ENCODE measurements at regions not wholly inside any gene's neighbourhood (a gene's known extent, or its start where the extent isn't known, plus 50 kb on each side); places are given as distances from the start of the nearest gene placed in this dataset.

DNA sequence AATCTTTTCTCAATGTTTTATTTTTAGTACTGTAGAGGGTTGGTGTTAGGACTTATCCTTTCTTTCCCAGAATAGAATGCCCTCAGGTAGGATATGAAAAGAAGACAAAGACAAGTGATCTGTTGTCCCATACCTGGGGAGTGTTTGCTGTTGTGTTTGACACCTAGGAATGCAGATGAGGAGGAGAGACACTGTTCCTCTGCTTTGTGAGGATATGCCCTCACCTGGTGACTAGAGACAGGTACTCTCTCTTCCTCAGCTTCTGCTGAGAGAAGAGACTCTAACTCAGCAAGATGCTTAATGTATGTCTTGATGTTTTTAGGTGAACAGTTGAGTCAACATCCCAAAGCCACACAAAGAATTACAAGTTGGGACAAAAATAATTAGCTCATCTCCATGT is 468.4 kb downstream of the PRR16 start:
- Histone ChIP-seq H3K4me1 (no peaks in the 10 kb centered on the region), H3K4me3 (no peak overlapping the region), H3K9me3 (no peaks in the 10 kb centered on the region), H3K27ac (no peak overlapping the region), H3K4me2 (no peak overlapping the region)
- no peak for ATAC-seq
- no peak for DNase-seq (ENCODE audit: low read depth in 1 of 2, low spot score in 1 of 2)
- no peak for TF ChIP-seq ZNF302 (CRISPR knock-in tag; IDR thresholded peaks at IDR 0.05)
- POLR2A ChIA-PET, result no interaction called here
- no peak for FAIRE-seq
- CTCF ChIA-PET, result no interaction called here

DNA sequence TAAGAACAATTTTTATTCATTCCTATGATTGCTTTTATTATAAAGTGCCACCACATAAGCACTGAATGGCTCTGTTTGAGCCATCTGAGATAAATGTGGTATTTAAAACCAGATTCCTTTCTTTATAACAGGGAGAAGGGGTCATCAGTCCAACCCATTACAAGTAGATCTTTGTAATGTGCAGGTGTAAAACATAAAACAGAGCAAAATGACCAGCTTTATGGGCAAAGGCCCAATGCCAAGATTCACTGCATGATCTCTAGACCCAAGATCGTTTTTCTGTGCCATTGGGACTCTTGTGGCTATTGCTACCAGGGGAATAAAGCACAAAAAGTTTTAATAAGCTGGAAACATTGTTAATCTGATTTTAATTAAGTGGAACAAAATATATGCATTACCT is 469.9 kb downstream of the PRR16 start:
- Histone ChIP-seq H3K4me1 (no peaks in the 10 kb centered on the region), H3K27ac (no peak overlapping the region), H3K4me2 (no peak overlapping the region), H3K4me3 (no peak overlapping the region), H3K9me3 (no peaks in the 10 kb centered on the region)
- FAIRE-seq (no peak), DNase-seq (ENCODE audit: low read depth in 1 of 2, low spot score in 1 of 2) (no peak), ATAC-seq (no peak)
- ChIA-PET CTCF (no interaction called here), POLR2A (no interaction called here)
- TF ChIP-seq SREBF2 (IDR thresholded peaks at IDR 0.05) (no peak), FOSB (CRISPR knock-in tag; IDR thresholded peaks at IDR 0.05) (no peak), ZC3H11A (IDR thresholded peaks at IDR 0.05) (no peak), POLR2A (IDR thresholded peaks at IDR 0.05; ENCODE audit: low read length) (no peak), KDM1A (IDR thresholded peaks at IDR 0.05; ENCODE audit: low read depth) (no peak), RCOR1 (IDR thresholded peaks at IDR 0.05; ENCODE audit: low read depth, low read length) (no peak), NFE2L2 (conservative IDR thresholded peaks at IDR 0.05; ENCODE audit: low read length) (no peak), PHF8 (IDR thresholded peaks at IDR 0.05; ENCODE audit: borderline replicate concordance, low read depth) (no peak), CBX8 (IDR thresholded peaks at IDR 0.05) (no peak), HEYL (CRISPR knock-in tag; IDR thresholded peaks at IDR 0.05) (no peak)
- TF ChIP-seq, protein P1, sequence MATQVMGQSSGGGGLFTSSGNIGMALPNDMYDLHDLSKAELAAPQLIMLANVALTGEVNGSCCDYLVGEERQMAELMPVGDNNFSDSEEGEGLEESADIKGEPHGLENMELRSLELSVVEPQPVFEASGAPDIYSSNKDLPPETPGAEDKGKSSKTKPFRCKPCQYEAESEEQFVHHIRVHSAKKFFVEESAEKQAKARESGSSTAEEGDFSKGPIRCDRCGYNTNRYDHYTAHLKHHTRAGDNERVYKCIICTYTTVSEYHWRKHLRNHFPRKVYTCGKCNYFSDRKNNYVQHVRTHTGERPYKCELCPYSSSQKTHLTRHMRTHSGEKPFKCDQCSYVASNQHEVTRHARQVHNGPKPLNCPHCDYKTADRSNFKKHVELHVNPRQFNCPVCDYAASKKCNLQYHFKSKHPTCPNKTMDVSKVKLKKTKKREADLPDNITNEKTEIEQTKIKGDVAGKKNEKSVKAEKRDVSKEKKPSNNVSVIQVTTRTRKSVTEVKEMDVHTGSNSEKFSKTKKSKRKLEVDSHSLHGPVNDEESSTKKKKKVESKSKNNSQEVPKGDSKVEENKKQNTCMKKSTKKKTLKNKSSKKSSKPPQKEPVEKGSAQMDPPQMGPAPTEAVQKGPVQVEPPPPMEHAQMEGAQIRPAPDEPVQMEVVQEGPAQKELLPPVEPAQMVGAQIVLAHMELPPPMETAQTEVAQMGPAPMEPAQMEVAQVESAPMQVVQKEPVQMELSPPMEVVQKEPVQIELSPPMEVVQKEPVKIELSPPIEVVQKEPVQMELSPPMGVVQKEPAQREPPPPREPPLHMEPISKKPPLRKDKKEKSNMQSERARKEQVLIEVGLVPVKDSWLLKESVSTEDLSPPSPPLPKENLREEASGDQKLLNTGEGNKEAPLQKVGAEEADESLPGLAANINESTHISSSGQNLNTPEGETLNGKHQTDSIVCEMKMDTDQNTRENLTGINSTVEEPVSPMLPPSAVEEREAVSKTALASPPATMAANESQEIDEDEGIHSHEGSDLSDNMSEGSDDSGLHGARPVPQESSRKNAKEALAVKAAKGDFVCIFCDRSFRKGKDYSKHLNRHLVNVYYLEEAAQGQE (IDR thresholded peaks at IDR 0.05), result no peak
- TF ChIP-seq, protein P2, sequence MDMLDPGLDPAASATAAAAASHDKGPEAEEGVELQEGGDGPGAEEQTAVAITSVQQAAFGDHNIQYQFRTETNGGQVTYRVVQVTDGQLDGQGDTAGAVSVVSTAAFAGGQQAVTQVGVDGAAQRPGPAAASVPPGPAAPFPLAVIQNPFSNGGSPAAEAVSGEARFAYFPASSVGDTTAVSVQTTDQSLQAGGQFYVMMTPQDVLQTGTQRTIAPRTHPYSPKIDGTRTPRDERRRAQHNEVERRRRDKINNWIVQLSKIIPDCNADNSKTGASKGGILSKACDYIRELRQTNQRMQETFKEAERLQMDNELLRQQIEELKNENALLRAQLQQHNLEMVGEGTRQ (IDR thresholded peaks at IDR 0.05), result no peak
- 0% methylated on average over 1 of the region's 1 CpG for WGBS (ENCODE audit: missing lambda C conversion rate)

DNA sequence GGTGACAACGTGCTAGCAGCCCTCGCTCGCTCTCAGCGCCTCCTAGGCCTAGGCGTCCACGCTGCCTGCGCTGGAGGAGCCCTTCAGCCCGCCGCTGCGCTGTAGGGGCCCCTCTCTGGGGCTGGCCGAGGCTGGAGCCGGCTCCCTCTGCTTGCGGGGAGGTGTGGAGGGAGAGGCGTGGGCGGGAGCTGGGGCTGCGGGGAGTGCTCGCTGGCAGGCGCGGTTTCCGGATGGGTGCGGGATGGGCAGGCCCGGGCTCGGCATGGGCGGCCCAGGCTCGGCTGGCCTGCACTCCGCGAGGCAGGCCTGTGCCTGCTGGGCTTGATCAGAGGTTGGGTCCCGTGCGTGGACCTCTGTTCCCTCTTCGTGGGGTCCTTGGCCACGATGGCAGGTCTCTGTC is 472.6 kb downstream of the PRR16 start:
- TF ChIP-seq, protein P3, sequence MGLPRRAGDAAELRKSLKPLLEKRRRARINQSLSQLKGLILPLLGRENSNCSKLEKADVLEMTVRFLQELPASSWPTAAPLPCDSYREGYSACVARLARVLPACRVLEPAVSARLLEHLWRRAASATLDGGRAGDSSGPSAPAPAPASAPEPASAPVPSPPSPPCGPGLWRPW (IDR thresholded peaks at IDR 0.05), result no peak
- no peak for TF ChIP-seq CBX8 (IDR thresholded peaks at IDR 0.05)
- TF ChIP-seq NPAS2 (CRISPR knock-in tag; IDR thresholded peaks at IDR 0.05; ENCODE audit: borderline replicate concordance), result no peak
- TF ChIP-seq ZNF302 (CRISPR knock-in tag; IDR thresholded peaks at IDR 0.05), result no peak
- TF ChIP-seq ZC3H11A (IDR thresholded peaks at IDR 0.05), result no peak
- no peak for TF ChIP-seq MAFK (IDR thresholded peaks at IDR 0.05; ENCODE audit: partially characterized antibody)
- TF ChIP-seq EP300 (IDR thresholded peaks at IDR 0.05), result no peak
- TF ChIP-seq HOXB13 (CRISPR knock-in tag; IDR thresholded peaks at IDR 0.05; ENCODE audit: low read depth), result no peak
- TF ChIP-seq GATA3 (IDR thresholded peaks at IDR 0.05; ENCODE audit: borderline replicate concordance), result no peak
- TF ChIP-seq CBX2 (IDR thresholded peaks at IDR 0.05; ENCODE audit: borderline replicate concordance, low read depth), result no peak
- no peak for TF ChIP-seq FOXS1 (CRISPR knock-in tag; IDR thresholded peaks at IDR 0.05)
- TF ChIP-seq FOSB (CRISPR knock-in tag; IDR thresholded peaks at IDR 0.05), result no peak
- TF ChIP-seq TP53 (CRISPR knock-in tag; IDR thresholded peaks at IDR 0.05), result no peak
- TF ChIP-seq BHLHE40 (IDR thresholded peaks at IDR 0.05; ENCODE audit: low read depth, low read length), result no peak
- TF ChIP-seq CHD2 (IDR thresholded peaks at IDR 0.05; ENCODE audit: low read length, partially characterized antibody), result no peak
- H3K4me3 ChIP-seq, result no peak overlapping the region
- no peaks in the 10 kb centered on the region for H3K4me1 ChIP-seq
- POLR2A ChIA-PET, result no interaction called here
- H3K4me2 ChIP-seq, result no peak overlapping the region
- WGBS (ENCODE audit: missing lambda C conversion rate), result 71% methylated on average over 12 of the region's 31 CpGs
- DNase-seq (ENCODE audit: low read depth in 1 of 2, low spot score in 1 of 2), result no peak
- no peak for FAIRE-seq
- no peak overlapping the region for H3K27ac ChIP-seq
- CTCF ChIA-PET, result interaction anchor here (0.7 kb wide), 1 partner anchor 23 kb away, joined by 4 read pairs; no protein-coding TSS in a partner anchor
- ATAC-seq, result no peak
- no peaks in the 10 kb centered on the region for H3K9me3 ChIP-seq
